Endodermal cell (in vitro differentiated cells): ENCODE measurements at regions not wholly inside any gene's neighbourhood (a gene's known extent, or its start where the extent isn't known, plus 50 kb on each side); places are given as distances from the start of the nearest gene placed in this dataset.

Source experiments
- DNase-seq: peaks from one replicate; pipeline ENCODE4 v3.0.0-alpha.2; 2017
- H3K27ac ChIP-seq: 2 replicates; pipeline ENCODE4 v1.5.1; 2013; ENCODE audit warnings: mild to moderate bottlenecking, low read depth, low read length, moderate library complexity
- H3K27me3 ChIP-seq: 2 replicates; pipeline ENCODE4 v1.6.1; 2013; ENCODE audit warnings: mild to moderate bottlenecking, low read length, moderate library complexity; ENCODE audit not compliant: insufficient read depth, control insufficient read depth, poor library complexity, severe bottlenecking
- H3K36me3 ChIP-seq: 2 replicates; pipeline ENCODE4 v1.7.0; 2013; ENCODE audit warnings: mild to moderate bottlenecking, low read length, moderate library complexity; ENCODE audit not compliant: control insufficient read depth, insufficient read depth
- H3K4me1 ChIP-seq: one replicate; pipeline ENCODE4 v1.7.0; 2013; ENCODE audit warnings: low read length; ENCODE audit not compliant: control insufficient read depth, insufficient read depth
- H3K4me3 ChIP-seq: 2 replicates; pipeline ENCODE4 v1.5.1; 2013; ENCODE audit warnings: mild to moderate bottlenecking, low read length, moderate library complexity
- H3K9ac ChIP-seq: 2 replicates; pipeline ENCODE4 v1.6.1; 2013; ENCODE audit warnings: mild to moderate bottlenecking, low read length, moderate library complexity; ENCODE audit not compliant: poor library complexity, severe bottlenecking; ENCODE audit errors: extremely low read depth
- H3K9me3 ChIP-seq: 2 replicates; pipeline ENCODE4 v1.6.1; 2013; ENCODE audit warnings: mild to moderate bottlenecking, low read length, moderate library complexity; ENCODE audit not compliant: control insufficient read depth
- H3K27ac Mint-ChIP-seq: 2 replicates; pipeline ENCODE4 v1.8.0; 2020; ENCODE audit warnings: mixed read lengths
- H3K27me3 Mint-ChIP-seq: 2 replicates; pipeline ENCODE4 v1.8.0; 2021; ENCODE audit warnings: mild to moderate bottlenecking, mixed read lengths; ENCODE audit not compliant: insufficient read depth
- H3K36me3 Mint-ChIP-seq: 2 replicates; pipeline ENCODE4 v1.8.0; 2020; ENCODE audit warnings: low read depth, mixed read lengths
- H3K4me1 Mint-ChIP-seq: 2 replicates; pipeline ENCODE4 v1.8.0; 2020; ENCODE audit warnings: mixed read lengths
- H3K4me3 Mint-ChIP-seq: 2 replicates; pipeline ENCODE4 v1.8.0; 2020; ENCODE audit warnings: mild to moderate bottlenecking, moderate library complexity, mixed read lengths
- H3K9me3 Mint-ChIP-seq: 2 replicates; pipeline ENCODE4 v1.8.0; 2020; ENCODE audit warnings: mild to moderate bottlenecking, mixed read lengths
- CTCF ChIP-seq: fragments of 200-600 bp; sonication (generic); conservative IDR thresholded peaks from 2 replicates; pipeline ENCODE4 v1.5.0; 2021; ENCODE audit warnings: antibody characterized with exemption, mild to moderate bottlenecking
- WGBS, 2 experiments: methylation state at CpG; one replicate each; pipeline versions ENCODE4 v1.1.5 to v1.1.7; 2013; ENCODE audit warnings: missing lambda C conversion rate in 2 of 2, mixed read lengths in 1 of 2; ENCODE audit not compliant: insufficient coverage in 1 of 2, insufficient read length in 1 of 2; 5-methylcytosine and 5-hydroxymethylcytosine counted together

GRCh38 chr9:108526518-108526917, 329.3 kb downstream of the ACTL7B start:
- no peak overlapping the region for H3K4me3 ChIP-seq
- peaks cover 45% of the 10 kb centered on the region for H3K27me3 ChIP-seq
- peaks cover 4% of the 10 kb centered on the region for H3K9me3 Mint-ChIP-seq
- H3K4me3 Mint-ChIP-seq, result no peak overlapping the region
- no peaks in the 10 kb centered on the region for H3K36me3 ChIP-seq
- no peak overlapping the region for H3K9ac ChIP-seq
- no peak overlapping the region for H3K27ac ChIP-seq
- H3K36me3 Mint-ChIP-seq, result no peaks in the 10 kb centered on the region
- H3K9me3 ChIP-seq, result no peaks in the 10 kb centered on the region
- no peak for TF ChIP-seq CTCF
- H3K27ac Mint-ChIP-seq, result no peak overlapping the region
- peaks cover 4% of the 10 kb centered on the region for H3K27me3 Mint-ChIP-seq
- H3K4me1 Mint-ChIP-seq, result no peaks in the 10 kb centered on the region
- H3K4me1 ChIP-seq, result no peaks in the 10 kb centered on the region
- WGBS, 2 experiments, result 91 to 100% methylated on average over 1 of the region's 1 CpG
- no peak for DNase-seq

- TF ChIP-seq CTCF, result no peak
- Histone ChIP-seq H3K4me1 (no peaks in the 10 kb centered on the region), H3K27me3 (peaks cover 53% of the 10 kb centered on the region), H3K27ac (no peak overlapping the region), H3K9ac (no peak overlapping the region), H3K4me3 (no peak overlapping the region), H3K36me3 (no peaks in the 10 kb centered on the region), H3K9me3 (no peaks in the 10 kb centered on the region)
- H3K36me3 Mint-ChIP-seq, result no peaks in the 10 kb centered on the region
- no peaks in the 10 kb centered on the region for H3K4me1 Mint-ChIP-seq
- no peaks in the 10 kb centered on the region for H3K9me3 Mint-ChIP-seq
- 88 to 94% methylated on average over 4 of the region's 4 CpGs for WGBS, 2 experiments
- DNase-seq, result no peak
- no peak overlapping the region for H3K27ac Mint-ChIP-seq
- no peak overlapping the region for H3K4me3 Mint-ChIP-seq
- peaks cover 7% of the 10 kb centered on the region for H3K27me3 Mint-ChIP-seq
These were observed 330.6 kb downstream of the ACTL7B start for GRCh38 chr9:108525186-108525585.

DNA sequence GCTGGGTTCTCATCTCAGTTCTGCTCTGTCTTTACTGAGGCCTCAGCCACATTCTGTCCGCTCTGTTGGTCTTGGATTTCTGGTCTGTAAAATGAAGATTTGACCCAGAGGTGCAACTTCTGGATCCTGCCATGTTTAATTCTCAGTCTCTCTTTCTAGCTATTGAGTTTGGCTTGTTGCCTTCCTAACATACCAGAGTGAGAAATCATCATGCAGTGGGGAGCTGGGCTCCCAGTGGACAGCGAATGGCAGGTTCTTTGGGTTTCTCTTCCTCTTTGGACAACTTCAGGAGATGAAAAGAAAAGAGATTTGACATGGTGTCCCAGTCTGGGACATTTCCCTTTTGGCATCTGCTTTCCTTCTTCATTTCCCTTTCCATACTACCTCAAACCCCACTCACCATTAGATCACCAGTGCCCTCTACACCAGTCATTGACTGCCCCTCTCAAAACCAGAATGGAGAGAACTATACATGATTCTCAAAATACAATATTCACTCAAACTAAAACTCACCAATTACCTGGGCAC, 334.7 kb downstream of the ACTL7B start:
- Mint-ChIP-seq H3K4me1 (no peaks in the 10 kb centered on the region), H3K9me3 (no peaks in the 10 kb centered on the region), H3K27me3 (peaks cover 7% of the 10 kb centered on the region), H3K36me3 (no peaks in the 10 kb centered on the region), H3K4me3 (no peak overlapping the region), H3K27ac (no peak overlapping the region)
- Histone ChIP-seq H3K4me1 (no peaks in the 10 kb centered on the region), H3K4me3 (no peak overlapping the region), H3K36me3 (no peaks in the 10 kb centered on the region), H3K27me3 (peaks cover 37% of the 10 kb centered on the region), H3K9me3 (no peaks in the 10 kb centered on the region), H3K9ac (no peak overlapping the region), H3K27ac (no peak overlapping the region)
- TF ChIP-seq CTCF, result no peak
- WGBS, 2 experiments, result 89 to 94% methylated on average over 2 of the region's 2 CpGs
- DNase-seq, result no peak
